K562 (cell line): ENCODE measurements at regions not wholly inside any gene's neighbourhood (a gene's known extent, or its start where the extent isn't known, plus 50 kb on each side); places are given as distances from the start of the nearest gene placed in this dataset.

Experiments
- ATAC-seq: fragments of 200-7000 bp; cut with Tn5 transposase; 3 replicates; pipeline ENCODE4 v1.9.1; 2020; ENCODE audit warnings: moderate library complexity
- BruUV-seq: library from RNA; stranded (reverse); fragments of 400-500 nt; replicated peaks from 2 replicates; lab custom pipeline; 2021; lab: Mats Ljungman, UMichigan
- CTCF ChIA-PET: fragments of 300-600 bp; formaldehyde crosslinking; extraction: SDS; loops from one replicate; lab custom pipeline; 2021; ENCODE audit warnings: low intra/inter-chr PET ratio; lab: Yijun Ruan, JAX
- POLR2A ChIA-PET: fragments of 300-600, 350-650 bp; sonication (Branson Sonifier 250); formaldehyde crosslinking; extraction: SDS; loops from one replicate; lab custom pipeline; 2021; ENCODE audit warnings: antibody characterized with exemption, inconsistent platforms; lab: Yijun Ruan, JAX
- DNase-seq, 4 experiments: peaks; one replicate each; pipeline versions ENCODE4 v3.0.0 to v3.0.0-alpha.2; 2011 to 2018; ENCODE audit warnings: low spot score in 3 of 4, mixed read lengths in 3 of 4; ENCODE audit errors: extremely low read depth in 1 of 4
- FAIRE-seq: peaks from 2 replicates; lab custom pipeline; 2011; peaks lifted over from hg19 to GRCh38; lab: Jason Lieb, UNC
- H2AFZ ChIP-seq: 2 replicates; pipeline ENCODE4 v1.6.0; 2011; ENCODE audit warnings: low read depth, low read length, control low read depth, inconsistent platforms
- H3K27ac ChIP-seq: fragments of 200-600 bp; 3 replicates; pipeline ENCODE4 v1.8.0; 2011; ENCODE audit warnings: low read depth, mild to moderate bottlenecking, control low read depth, inconsistent platforms, low read length, moderate library complexity, mixed read lengths; ENCODE audit errors: extremely low read depth
- H3K27me3 ChIP-seq, 2 experiments: fragments of 300-600 bp in 1 of 2; 2 replicates in 1 of 2; 3 replicates in 1 of 2; pipeline versions ENCODE4 v1.6.0 to v1.8.0; 2011; ENCODE audit warnings: inconsistent platforms in 2 of 2, low read length in 2 of 2, mild to moderate bottlenecking in 1 of 2, mixed read lengths in 1 of 2, moderate library complexity in 1 of 2; ENCODE audit not compliant: control insufficient read depth in 2 of 2, insufficient read depth in 2 of 2
- H3K36me3 ChIP-seq: fragments of 300-600 bp; 3 replicates; pipeline ENCODE4 v1.8.0; 2011; ENCODE audit warnings: mild to moderate bottlenecking, low read length, inconsistent platforms; ENCODE audit not compliant: control insufficient read depth, insufficient read depth
- H3K4me1 ChIP-seq, 2 experiments: fragments of 200-600 bp in 1 of 2; replicated peaks in 1 of 2; 2 replicates in 1 of 2; 3 replicates in 1 of 2; pipeline versions ENCODE4 v1.5.1 to v1.8.0; 2011; ENCODE audit warnings: inconsistent platforms in 2 of 2, low read length in 2 of 2, mild to moderate bottlenecking in 1 of 2, mixed read lengths in 1 of 2, moderate library complexity in 1 of 2; ENCODE audit not compliant: control insufficient read depth in 2 of 2, insufficient read depth in 2 of 2
- H3K4me2 ChIP-seq: 2 replicates; pipeline ENCODE4 v1.6.1; 2011; ENCODE audit warnings: low read length, control low read depth, inconsistent platforms, mixed read lengths; ENCODE audit not compliant: insufficient read depth
- H3K4me3 ChIP-seq: fragments of 200-600 bp; sonication (generic), shearing (Covaris generic); 2 replicates; pipeline ENCODE4 v1.5.1; 2016; ENCODE audit warnings: control low read depth, inconsistent platforms
- H3K79me2 ChIP-seq: fragments of 200-600 bp; 3 replicates; pipeline ENCODE4 v1.8.0; 2011; ENCODE audit warnings: low read length, inconsistent platforms; ENCODE audit not compliant: control insufficient read depth, insufficient read depth
- H3K9ac ChIP-seq, 2 experiments: 2 replicates each; pipeline versions ENCODE4 v1.6.0 to v1.6.1; 2011; ENCODE audit warnings: low read depth in 2 of 2, low read length in 2 of 2, control low read depth in 1 of 2, inconsistent platforms in 1 of 2, mild to moderate bottlenecking in 1 of 2, mixed read lengths in 1 of 2; ENCODE audit not compliant: insufficient read depth in 1 of 2
- H3K9me1 ChIP-seq: one replicate; pipeline ENCODE4 v1.6.0; 2011; ENCODE audit warnings: inconsistent platforms, mild to moderate bottlenecking, low read length, moderate library complexity; ENCODE audit not compliant: control insufficient read depth, insufficient read depth
- H3K9me3 ChIP-seq: replicated peaks from 2 replicates; pipeline ENCODE4 v1.5.1; 2011; ENCODE audit warnings: low read depth, low read length, inconsistent platforms; ENCODE audit not compliant: control insufficient read depth, insufficient read depth
- H4K20me1 ChIP-seq: replicated peaks from 2 replicates; pipeline ENCODE4 v1.6.1; 2011; ENCODE audit warnings: low read length, inconsistent platforms, mixed read lengths; ENCODE audit not compliant: control insufficient read depth, insufficient read depth
- KAT8 ChIP-seq: fragments of 450-650 bp; IDR thresholded peaks from 2 replicates; pipeline ENCODE4 v1.6.1; 2016; ENCODE audit warnings: low read depth, mild to moderate bottlenecking
- KLF13 ChIP-seq: fragments of 450-650 bp; IDR thresholded peaks from 2 replicates; pipeline ENCODE4 v1.6.1; 2016; ENCODE audit warnings: missing genetic modification characterization, low read depth, mild to moderate bottlenecking, missing compliant biosample characterization, moderate library complexity, borderline replicate concordance
- SRSF3 ChIP-seq: fragments of 200-400 bp; formaldehyde crosslinking; IDR thresholded peaks from 2 replicates; pipeline ENCODE4 v1.6.1; 2016; ENCODE audit warnings: mild to moderate bottlenecking, low read length, moderate library complexity; ENCODE audit not compliant: insufficient read depth
- STAG1 ChIP-seq: sonication (generic); formaldehyde crosslinking; IDR thresholded peaks from 2 replicates; pipeline ENCODE4 v1.5.0; 2020; ENCODE audit warnings: missing genetic modification reagents, borderline replicate concordance
- WGBS: fragments of 100-300 bp; shearing (Covaris generic); methylation state at CpG from one replicate; pipeline ENCODE4 v1.1.6; 2016; ENCODE audit warnings: low coverage, mixed read lengths; ENCODE audit not compliant: insufficient coverage; ENCODE audit errors: missing lambda C conversion rate; 5-methylcytosine and 5-hydroxymethylcytosine counted together
- in situ Hi-C: fragments of 300-500 bp; cut with MboI; formaldehyde crosslinking; loops from 4 replicates; pipeline ENCODE4 v1.15.0; 2018; ENCODE audit warnings: inconsistent platforms, mixed read lengths
- intact Hi-C: fragments of 100-400 bp; cut with micrococcal nuclease; formaldehyde crosslinking; loops from 2 replicates; pipeline ENCODE4 v1.14.2; 2022
- TF ChIP-seq, protein P1 (sequence below), 3 experiments: IDR thresholded peaks in 2 of 3; conservative IDR thresholded peaks in 1 of 3; 2 replicates each; pipeline ENCODE4 v1.5.1; 2011 to 2012; ENCODE audit warnings: low read length in 3 of 3, mild to moderate bottlenecking in 3 of 3, control low read depth in 2 of 3, improper control_type of control experiment in 1 of 3, inconsistent platforms in 1 of 3, low read depth in 1 of 3, mixed read lengths in 1 of 3, moderate library complexity in 1 of 3; ENCODE audit not compliant: insufficient read depth in 2 of 3

DNA sequence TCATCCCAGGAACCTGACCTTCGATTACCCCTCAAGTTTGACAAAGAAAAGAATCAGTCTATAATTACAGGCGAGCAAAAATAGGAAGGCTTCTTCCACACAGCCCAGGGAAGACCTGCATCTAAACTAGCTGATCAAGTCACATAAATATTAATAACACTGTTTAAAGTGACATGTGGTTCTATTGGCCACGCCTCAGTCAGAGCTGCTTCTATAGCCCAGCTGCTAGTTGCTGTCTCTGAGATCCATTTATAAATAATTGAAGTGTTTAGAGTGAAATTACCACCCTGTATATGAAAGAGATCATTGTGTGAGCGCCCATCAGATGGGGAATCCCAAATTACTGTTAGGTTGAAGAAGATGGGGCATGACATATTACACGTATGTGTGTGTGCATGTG, 426.0 kb downstream of the CDH2 start:
- H3K9ac ChIP-seq: no peak overlapping the region
- in situ Hi-C loops (no loop called here), intact Hi-C loops (no loop called here)
- TF ChIP-seq STAG1 (CRISPR knock-in tag) (no peak), KLF13 (tag) (no peak), SRSF3 (no peak)
- FAIRE-seq: no peak
- H3K4me3 ChIP-seq: no peak overlapping the region
- no peak overlapping the region for H2AFZ ChIP-seq
- 0% methylated on average over 5 of the region's 5 CpGs for WGBS
- CTCF ChIA-PET: no interaction called here
- no peaks in the 10 kb centered on the region for H3K27me3 ChIP-seq
- no peaks in the 10 kb centered on the region for H3K36me3 ChIP-seq
- no peaks in the 10 kb centered on the region for H3K9me1 ChIP-seq
- no peaks in the 10 kb centered on the region for H4K20me1 ChIP-seq
- DNase-seq: no peak
- H3K79me2 ChIP-seq: no peaks in the 10 kb centered on the region
- no peak for ATAC-seq
- no TSS peak for BruUV-seq
- H3K9me3 ChIP-seq: no peaks in the 10 kb centered on the region; the same call in 1 of the 2 replicates
- POLR2A ChIA-PET: no interaction called here
- no peak overlapping the region for H3K27ac ChIP-seq
- no peaks in the 10 kb centered on the region for H3K4me1 ChIP-seq
- H3K4me2 ChIP-seq: no peak overlapping the region

DNA sequence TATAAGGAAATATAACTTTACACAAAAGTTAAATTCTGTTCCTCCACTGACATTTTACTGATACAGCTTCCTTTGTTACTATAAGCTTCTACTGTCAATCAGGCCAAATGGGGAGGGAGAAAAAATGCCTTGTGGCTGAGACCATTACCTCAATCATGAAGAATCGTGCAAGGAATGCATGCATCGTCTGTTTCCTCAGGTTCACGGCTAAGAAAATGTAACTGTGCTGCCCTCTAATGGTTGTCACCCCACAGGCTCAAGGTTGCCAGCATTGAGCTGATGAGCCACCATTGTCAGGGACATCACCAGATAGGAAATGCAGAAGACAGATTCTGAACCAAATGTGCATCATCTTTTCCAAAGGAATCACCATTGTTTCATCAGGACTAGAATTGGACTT, 426.9 kb downstream of the CDH2 start:
- Histone ChIP-seq H4K20me1 (no peaks in the 10 kb centered on the region), H3K36me3 (no peaks in the 10 kb centered on the region), H2AFZ (no peak overlapping the region), H3K79me2 (no peaks in the 10 kb centered on the region), H3K4me1 (no peaks in the 10 kb centered on the region), H3K27me3 (no peaks in the 10 kb centered on the region), H3K9ac (no peak overlapping the region), H3K9me3 (no peaks in the 10 kb centered on the region; the same call in 1 of the 2 replicates), H3K4me2 (no peak overlapping the region), H3K4me3 (no peak overlapping the region), H3K9me1 (no peaks in the 10 kb centered on the region), H3K27ac (no peak overlapping the region)
- intact Hi-C loops: no loop called here
- no peak for FAIRE-seq
- ChIA-PET CTCF (no interaction called here), POLR2A (no interaction called here)
- no TSS peak for BruUV-seq
- no peak for DNase-seq
- TF ChIP-seq, protein P1, sequence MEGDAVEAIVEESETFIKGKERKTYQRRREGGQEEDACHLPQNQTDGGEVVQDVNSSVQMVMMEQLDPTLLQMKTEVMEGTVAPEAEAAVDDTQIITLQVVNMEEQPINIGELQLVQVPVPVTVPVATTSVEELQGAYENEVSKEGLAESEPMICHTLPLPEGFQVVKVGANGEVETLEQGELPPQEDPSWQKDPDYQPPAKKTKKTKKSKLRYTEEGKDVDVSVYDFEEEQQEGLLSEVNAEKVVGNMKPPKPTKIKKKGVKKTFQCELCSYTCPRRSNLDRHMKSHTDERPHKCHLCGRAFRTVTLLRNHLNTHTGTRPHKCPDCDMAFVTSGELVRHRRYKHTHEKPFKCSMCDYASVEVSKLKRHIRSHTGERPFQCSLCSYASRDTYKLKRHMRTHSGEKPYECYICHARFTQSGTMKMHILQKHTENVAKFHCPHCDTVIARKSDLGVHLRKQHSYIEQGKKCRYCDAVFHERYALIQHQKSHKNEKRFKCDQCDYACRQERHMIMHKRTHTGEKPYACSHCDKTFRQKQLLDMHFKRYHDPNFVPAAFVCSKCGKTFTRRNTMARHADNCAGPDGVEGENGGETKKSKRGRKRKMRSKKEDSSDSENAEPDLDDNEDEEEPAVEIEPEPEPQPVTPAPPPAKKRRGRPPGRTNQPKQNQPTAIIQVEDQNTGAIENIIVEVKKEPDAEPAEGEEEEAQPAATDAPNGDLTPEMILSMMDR (IDR thresholded peaks at IDR 0.05 in 2 of 3, conservative IDR thresholded peaks at IDR 0.05 in 1 of 3; ENCODE audit: insufficient read depth in 2 of 3, low read depth in 1 of 3, low read length in 3 of 3): 0 out of 6 replicates have a peak, but pooled peaks of 1 of the 3 experiments have one; percentile 6
- TF ChIP-seq KAT8: no peak
- in situ Hi-C loops: no loop called here
- WGBS: 0% methylated on average over 3 of the region's 3 CpGs
- no peak for ATAC-seq
